ENCODE measurements at regions not wholly inside any gene's neighbourhood (a gene's known extent, or its start where the extent isn't known, plus 50 kb on each side); places are given as distances from the start of the nearest gene placed in this dataset.

DNA sequence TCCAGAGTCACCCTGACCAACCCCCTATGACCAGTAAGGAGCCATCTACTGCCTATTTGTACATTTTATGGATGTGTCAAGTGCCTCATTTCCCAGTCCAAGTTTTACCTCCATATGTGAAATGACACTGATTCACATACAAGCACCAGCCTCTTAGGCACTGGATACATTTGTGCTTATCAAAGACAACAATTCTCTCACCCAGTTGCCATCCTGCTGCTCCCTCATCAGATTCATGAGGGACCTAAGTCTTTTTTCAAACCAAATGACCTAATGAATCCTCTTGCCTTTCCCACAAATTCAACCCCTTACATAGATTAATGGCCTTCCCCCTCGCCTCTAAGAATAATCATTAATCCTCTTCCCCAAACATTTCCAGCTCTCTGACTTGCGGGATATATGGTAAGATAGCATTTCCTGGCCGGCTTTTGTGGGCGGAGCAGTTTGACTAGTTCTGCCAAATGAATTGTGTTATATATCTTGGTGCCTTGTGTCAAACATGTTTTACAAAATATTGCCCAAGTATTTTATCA is 233.9 kb downstream of the ARAP2 start:
- no peak for DNase-seq

DNA sequence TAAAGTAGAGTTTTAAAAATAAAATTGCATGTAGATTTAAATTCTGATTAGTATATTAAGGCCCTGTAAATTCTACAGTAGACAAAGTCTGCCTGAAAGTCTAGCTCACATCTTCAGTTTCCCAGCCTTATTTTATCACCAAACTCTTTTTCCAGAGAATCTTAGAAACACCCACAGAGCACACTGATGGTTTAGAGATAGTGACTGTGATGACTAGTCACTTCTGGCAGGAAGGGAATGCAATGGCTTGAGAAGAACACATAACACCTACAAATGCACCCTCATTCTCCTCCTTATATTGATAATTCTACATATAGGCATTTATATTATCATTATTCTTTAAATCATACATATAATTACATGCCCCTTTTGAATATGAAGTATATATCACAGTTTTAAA is 232.9 kb downstream of the ARAP2 start:
- DNase-seq: no peak

DNA sequence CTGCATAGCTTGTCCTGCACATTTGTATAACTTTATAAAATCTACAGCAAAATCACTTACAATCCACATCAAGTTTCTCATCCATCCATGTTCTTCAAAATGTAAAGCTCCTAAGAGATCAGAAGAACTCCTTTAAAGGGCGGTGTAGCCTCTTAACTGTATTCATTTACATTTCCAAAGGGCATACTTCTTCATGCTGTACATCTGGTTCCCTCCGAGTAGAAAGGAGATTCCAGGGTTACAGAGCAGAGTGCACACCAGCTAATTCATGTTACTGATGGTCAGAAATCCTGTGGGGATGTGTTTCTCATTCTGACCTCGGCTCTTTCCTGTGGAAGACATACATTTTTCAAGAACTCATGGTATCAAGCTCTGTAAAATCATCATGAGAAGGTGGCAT is 231.8 kb downstream of the ARAP2 start:
- DNase-seq: no peak

GRCh38 chr4:36013206-36013605 is 231.1 kb downstream of the ARAP2 start:
- no peak for DNase-seq

Data from NK-92 treated with Interleukin-12 subunit alpha and Interleukin-12 subunit beta, amount 100 ng/mL, for 24 hours (cell line).